ENCODE measurements at regions not wholly inside any gene's neighbourhood (a gene's known extent, or its start where the extent isn't known, plus 50 kb on each side); places are given as distances from the start of the nearest gene placed in this dataset.

GRCh38 chr13:104106705-104107393 is 1040.6 kb upstream of the SLC10A2 start:
- intact Hi-C loops (cut with DNase I): no loop called here
- Histone ChIP-seq H3K27ac (replicated peaks in 1 of 4) (no peak overlapping the region), H3K4me1 (no peaks in the 10 kb centered on the region), H3K9me3 (no peaks in the 10 kb centered on the region), H3K27me3 (no peaks in the 10 kb centered on the region), H3K4me3 (no peak overlapping the region), H3K36me3 (no peaks in the 10 kb centered on the region)
- DNase-seq (ENCODE audit: extremely low spot score): no peak
- TF ChIP-seq POLR2A (IDR thresholded peaks at IDR 0.05; ENCODE audit: low read depth) (no peak), POLR2AphosphoS5 (IDR thresholded peaks at IDR 0.05) (no peak), EP300 (IDR thresholded peaks at IDR 0.05) (no peak), CTCF (IDR thresholded peaks at IDR 0.05) (no peak)
- WGBS: 76% methylated on average over 9 of the region's 9 CpGs

- no peaks in the 10 kb centered on the region for H3K36me3 ChIP-seq
- no peak overlapping the region for H3K27ac ChIP-seq (replicated peaks in 1 of 4)
- no peak overlapping the region for H3K4me3 ChIP-seq
- no peaks in the 10 kb centered on the region for H3K27me3 ChIP-seq
- WGBS: 69% methylated on average over 7 of the region's 7 CpGs
- no peaks in the 10 kb centered on the region for H3K4me1 ChIP-seq
- DNase-seq (ENCODE audit: extremely low spot score): no peak
- intact Hi-C loops (cut with DNase I): no loop called here
- TF ChIP-seq POLR2A (IDR thresholded peaks at IDR 0.05; ENCODE audit: low read depth) (no peak), CTCF (IDR thresholded peaks at IDR 0.05) (no peak), EP300 (IDR thresholded peaks at IDR 0.05) (no peak), POLR2AphosphoS5 (IDR thresholded peaks at IDR 0.05) (no peak)
- no peaks in the 10 kb centered on the region for H3K9me3 ChIP-seq
Observed at GRCh38 chr13:104105418-104106355, 1039.5 kb upstream of the SLC10A2 start.

GRCh38 chr13:104099750-104100149 is 1033.5 kb upstream of the SLC10A2 start:
- DNase-seq (ENCODE audit: extremely low spot score): no peak
- Histone ChIP-seq H3K4me1 (no peaks in the 10 kb centered on the region), H3K9me3 (no peaks in the 10 kb centered on the region), H3K27ac (replicated peaks in 1 of 4) (no peak overlapping the region), H3K4me3 (no peak overlapping the region), H3K36me3 (no peaks in the 10 kb centered on the region), H3K27me3 (no peaks in the 10 kb centered on the region)
- intact Hi-C loops (cut with DNase I): no loop called here
- no peak for TF ChIP-seq POLR2AphosphoS5 (IDR thresholded peaks at IDR 0.05)
- TF ChIP-seq POLR2A (IDR thresholded peaks at IDR 0.05; ENCODE audit: low read depth): no peak
- no peak for TF ChIP-seq EP300 (IDR thresholded peaks at IDR 0.05)
- TF ChIP-seq CTCF (IDR thresholded peaks at IDR 0.05): no peak

- no peaks in the 10 kb centered on the region for H3K36me3 ChIP-seq
- H3K4me3 ChIP-seq: no peak overlapping the region
- TF ChIP-seq POLR2A (IDR thresholded peaks at IDR 0.05; ENCODE audit: low read depth) (no peak), CTCF (IDR thresholded peaks at IDR 0.05) (no peak), POLR2AphosphoS5 (IDR thresholded peaks at IDR 0.05) (no peak)
- intact Hi-C loops (cut with DNase I): no loop called here
- DNase-seq (ENCODE audit: extremely low spot score): no peak
- H3K27me3 ChIP-seq: no peaks in the 10 kb centered on the region
- H3K4me1 ChIP-seq: no peaks in the 10 kb centered on the region
- no peaks in the 10 kb centered on the region for H3K9me3 ChIP-seq
- H3K27ac ChIP-seq (replicated peaks in 1 of 4): no peak overlapping the region
- 92% methylated on average over 4 of the region's 4 CpGs for WGBS
Observed at GRCh38 chr13:104098421-104098820, 1032.2 kb upstream of the SLC10A2 start.

Measured in esophagus muscularis mucosa (tissue), 4 donors.